SK-N-SH treated with all-trans-retinoic acid at 6 μM for 48 hours (cell line): ENCODE measurements at regions not wholly inside any gene's neighbourhood (a gene's known extent, or its start where the extent isn't known, plus 50 kb on each side); places are given as distances from the start of the nearest gene placed in this dataset.
"Not testable (repeated sequence)": the region's sequence is repeated elsewhere in the genome, so short reads cannot be mapped to it uniquely, and the experiment has no call there.

ENCODE experiments used
- ATAC-seq: fragments of 200-7000 bp; cut with Tn5 transposase; 3 replicates; pipeline ENCODE4 v1.9.1; 2020; ENCODE audit warnings: mild to moderate bottlenecking, moderate library complexity
- ARNTL ChIP-seq: fragments of 450-650 bp; formaldehyde crosslinking; IDR thresholded peaks from 2 replicates; pipeline ENCODE4 v1.5.0; 2020; ENCODE audit warnings: low read depth, mild to moderate bottlenecking, moderate library complexity, borderline replicate concordance
- BACH2 ChIP-seq: fragments of 250-450 bp; sonication (Bioruptor Pico); IDR thresholded peaks from 2 replicates; pipeline ENCODE4 v1.9.0; 2021; ENCODE audit warnings: mild to moderate bottlenecking, borderline replicate concordance
- CSDC2 ChIP-seq: fragments of 250-450 bp; sonication (Bioruptor Pico); IDR thresholded peaks from 2 replicates; pipeline ENCODE4 v1.5.0; 2020; ENCODE audit warnings: mild to moderate bottlenecking, moderate library complexity
- ESRRG ChIP-seq: fragments of 250-450 bp; sonication (Bioruptor Pico); IDR thresholded peaks from 2 replicates; pipeline ENCODE4 v1.6.1; 2021; ENCODE audit warnings: mild to moderate bottlenecking
- GLIS3 ChIP-seq: fragments of 250-450 bp; sonication (Bioruptor Pico); IDR thresholded peaks from 2 replicates; pipeline ENCODE4 v1.5.0; 2020; ENCODE audit warnings: mild to moderate bottlenecking, moderate library complexity
- ISL1 ChIP-seq: fragments of 250-450 bp; sonication (Bioruptor Pico); IDR thresholded peaks from 2 replicates; pipeline ENCODE4 v2.1.2; 2022; ENCODE audit warnings: mild to moderate bottlenecking, moderate library complexity
- OSR1 ChIP-seq: fragments of 250-450 bp; sonication (Bioruptor Pico); IDR thresholded peaks from 2 replicates; pipeline ENCODE4 v1.8.0; 2022; ENCODE audit warnings: moderate library complexity, mild to moderate bottlenecking, inconsistent platforms
- PPARA ChIP-seq: fragments of 250-450 bp; sonication (Bioruptor Pico); IDR thresholded peaks from 2 replicates; pipeline ENCODE4 v1.5.0; 2020; ENCODE audit warnings: mild to moderate bottlenecking, borderline replicate concordance
- RARB ChIP-seq: fragments of 250-450 bp; sonication (Bioruptor Pico); IDR thresholded peaks from 2 replicates; pipeline ENCODE4 v1.8.0; 2021; ENCODE audit warnings: mild to moderate bottlenecking, moderate library complexity
- SNAI2 ChIP-seq: fragments of 250-450 bp; sonication (Bioruptor Pico); IDR thresholded peaks from 2 replicates; pipeline ENCODE4 v1.5.0; 2020; ENCODE audit warnings: mild to moderate bottlenecking, moderate library complexity
- TOX ChIP-seq: fragments of 250-450 bp; sonication (Bioruptor Pico); IDR thresholded peaks from 2 replicates; pipeline ENCODE4 v1.8.0; 2021; ENCODE audit warnings: mild to moderate bottlenecking, moderate library complexity, borderline replicate concordance
- ZC3H10 ChIP-seq: fragments of 250-450 bp; sonication (Bioruptor Pico); IDR thresholded peaks from 2 replicates; pipeline ENCODE4 v1.5.1; 2021; ENCODE audit warnings: mild to moderate bottlenecking, moderate library complexity
- ZFP3 ChIP-seq: fragments of 250-450 bp; sonication (Bioruptor Pico); IDR thresholded peaks from 2 replicates; pipeline ENCODE4 v1.5.0; 2020; ENCODE audit warnings: mild to moderate bottlenecking, moderate library complexity
- ZFP30 ChIP-seq: fragments of 450-650 bp; formaldehyde crosslinking; IDR thresholded peaks from 2 replicates; pipeline ENCODE4 v1.5.0; 2022; ENCODE audit warnings: mild to moderate bottlenecking, moderate library complexity
- ZNF70 ChIP-seq: fragments of 450-650 bp; formaldehyde crosslinking; IDR thresholded peaks from 2 replicates; pipeline ENCODE4 v1.5.0; 2020; ENCODE audit warnings: mild to moderate bottlenecking, moderate library complexity
- TF ChIP-seq, protein P1 (sequence below): fragments of 250-450 bp; sonication (Bioruptor Pico); IDR thresholded peaks from 2 replicates; pipeline ENCODE4 v1.5.1; 2020; ENCODE audit warnings: low read depth, mild to moderate bottlenecking, moderate library complexity
- TF ChIP-seq, protein P2 (sequence below): fragments of 250-450 bp; sonication (Bioruptor Pico); IDR thresholded peaks from 2 replicates; pipeline ENCODE4 v1.5.1; 2021; ENCODE audit warnings: mild to moderate bottlenecking, moderate library complexity
- TF ChIP-seq, protein P3 (sequence below): fragments of 250-450 bp; sonication (Bioruptor Pico); IDR thresholded peaks from 2 replicates; pipeline ENCODE4 v1.5.0; 2020; ENCODE audit warnings: mild to moderate bottlenecking, moderate library complexity
- TF ChIP-seq, protein P4 (sequence below): fragments of 250-450 bp; sonication (Bioruptor Pico); IDR thresholded peaks from 2 replicates; pipeline ENCODE4 v1.8.0; 2020; ENCODE audit warnings: mild to moderate bottlenecking, moderate library complexity, borderline replicate concordance
- TF ChIP-seq, protein P5 (sequence below): fragments of 250-450 bp; sonication (Bioruptor Pico); IDR thresholded peaks from 2 replicates; pipeline ENCODE4 v1.8.0; 2021; ENCODE audit warnings: low read depth, mild to moderate bottlenecking, moderate library complexity, borderline replicate concordance

DNA sequence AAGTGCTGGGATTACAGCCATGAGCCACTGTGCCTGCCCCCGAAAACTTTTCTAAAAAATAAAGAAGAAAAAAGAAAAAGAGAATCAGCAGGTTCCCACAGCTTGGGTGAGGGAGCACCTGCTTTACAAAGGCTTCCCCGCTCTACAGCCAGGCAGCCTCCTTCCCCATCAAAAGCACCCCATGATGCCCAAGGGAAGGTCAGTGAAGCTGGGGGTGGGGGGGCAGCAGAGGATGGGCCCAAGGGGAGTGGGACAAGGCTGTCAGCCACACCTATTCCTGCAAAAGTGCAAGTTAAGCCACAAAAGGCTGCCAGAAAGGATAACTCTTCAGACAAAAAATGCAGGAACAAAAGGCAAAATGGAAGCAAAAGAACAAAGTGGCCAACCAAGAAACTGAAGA lies 72.5 kb downstream of the FAM50B start:
- ATAC-seq: no peak
- TF ChIP-seq, protein P1, sequence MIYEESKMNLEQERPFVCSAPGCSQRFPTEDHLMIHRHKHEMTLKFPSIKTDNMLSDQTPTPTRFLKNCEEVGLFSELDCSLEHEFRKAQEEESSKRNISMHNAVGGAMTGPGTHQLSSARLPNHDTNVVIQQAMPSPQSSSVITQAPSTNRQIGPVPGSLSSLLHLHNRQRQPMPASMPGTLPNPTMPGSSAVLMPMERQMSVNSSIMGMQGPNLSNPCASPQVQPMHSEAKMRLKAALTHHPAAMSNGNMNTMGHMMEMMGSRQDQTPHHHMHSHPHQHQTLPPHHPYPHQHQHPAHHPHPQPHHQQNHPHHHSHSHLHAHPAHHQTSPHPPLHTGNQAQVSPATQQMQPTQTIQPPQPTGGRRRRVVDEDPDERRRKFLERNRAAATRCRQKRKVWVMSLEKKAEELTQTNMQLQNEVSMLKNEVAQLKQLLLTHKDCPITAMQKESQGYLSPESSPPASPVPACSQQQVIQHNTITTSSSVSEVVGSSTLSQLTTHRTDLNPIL (CRISPR knock-in tag): no peak
- no peak for TF ChIP-seq TOX (CRISPR knock-in tag)
- TF ChIP-seq ZC3H10 (CRISPR knock-in tag): no peak
- TF ChIP-seq ESRRG (CRISPR knock-in tag): no peak
- TF ChIP-seq, protein P2, sequence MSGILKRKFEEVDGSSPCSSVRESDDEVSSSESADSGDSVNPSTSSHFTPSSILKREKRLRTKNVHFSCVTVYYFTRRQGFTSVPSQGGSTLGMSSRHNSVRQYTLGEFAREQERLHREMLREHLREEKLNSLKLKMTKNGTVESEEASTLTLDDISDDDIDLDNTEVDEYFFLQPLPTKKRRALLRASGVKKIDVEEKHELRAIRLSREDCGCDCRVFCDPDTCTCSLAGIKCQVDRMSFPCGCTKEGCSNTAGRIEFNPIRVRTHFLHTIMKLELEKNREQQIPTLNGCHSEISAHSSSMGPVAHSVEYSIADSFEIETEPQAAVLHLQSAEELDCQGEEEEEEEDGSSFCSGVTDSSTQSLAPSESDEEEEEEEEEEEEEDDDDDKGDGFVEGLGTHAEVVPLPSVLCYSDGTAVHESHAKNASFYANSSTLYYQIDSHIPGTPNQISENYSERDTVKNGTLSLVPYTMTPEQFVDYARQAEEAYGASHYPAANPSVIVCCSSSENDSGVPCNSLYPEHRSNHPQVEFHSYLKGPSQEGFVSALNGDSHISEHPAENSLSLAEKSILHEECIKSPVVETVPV (CRISPR knock-in tag): no peak
- no peak for TF ChIP-seq OSR1
- no peak for TF ChIP-seq CSDC2 (CRISPR knock-in tag)
- no peak for TF ChIP-seq ZFP3 (CRISPR knock-in tag)
- no peak for TF ChIP-seq RARB (CRISPR knock-in tag)
- TF ChIP-seq, all 23 proteins: peak for 0

DNA sequence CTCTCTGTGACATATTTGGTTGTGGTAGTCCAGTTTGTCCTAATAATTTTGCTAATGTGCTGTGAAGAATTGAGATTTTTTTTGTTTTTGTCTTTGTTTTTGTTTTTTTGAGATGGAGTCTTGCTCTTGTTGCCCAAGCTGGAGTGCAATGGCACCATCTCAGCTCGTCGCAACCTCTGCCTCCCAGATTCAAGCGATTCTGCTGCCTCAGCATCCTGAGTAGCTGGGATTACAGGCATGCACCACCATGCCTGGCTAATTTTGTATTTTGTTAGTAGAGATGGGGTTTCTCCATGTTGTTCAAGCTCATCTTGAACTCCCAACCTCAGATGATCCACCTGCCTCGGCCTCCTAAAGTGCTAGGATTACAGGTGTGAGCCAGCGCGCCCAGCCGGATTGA lies 73.4 kb downstream of the FAM50B start:
- not testable (repeated sequence) for ATAC-seq

DNA sequence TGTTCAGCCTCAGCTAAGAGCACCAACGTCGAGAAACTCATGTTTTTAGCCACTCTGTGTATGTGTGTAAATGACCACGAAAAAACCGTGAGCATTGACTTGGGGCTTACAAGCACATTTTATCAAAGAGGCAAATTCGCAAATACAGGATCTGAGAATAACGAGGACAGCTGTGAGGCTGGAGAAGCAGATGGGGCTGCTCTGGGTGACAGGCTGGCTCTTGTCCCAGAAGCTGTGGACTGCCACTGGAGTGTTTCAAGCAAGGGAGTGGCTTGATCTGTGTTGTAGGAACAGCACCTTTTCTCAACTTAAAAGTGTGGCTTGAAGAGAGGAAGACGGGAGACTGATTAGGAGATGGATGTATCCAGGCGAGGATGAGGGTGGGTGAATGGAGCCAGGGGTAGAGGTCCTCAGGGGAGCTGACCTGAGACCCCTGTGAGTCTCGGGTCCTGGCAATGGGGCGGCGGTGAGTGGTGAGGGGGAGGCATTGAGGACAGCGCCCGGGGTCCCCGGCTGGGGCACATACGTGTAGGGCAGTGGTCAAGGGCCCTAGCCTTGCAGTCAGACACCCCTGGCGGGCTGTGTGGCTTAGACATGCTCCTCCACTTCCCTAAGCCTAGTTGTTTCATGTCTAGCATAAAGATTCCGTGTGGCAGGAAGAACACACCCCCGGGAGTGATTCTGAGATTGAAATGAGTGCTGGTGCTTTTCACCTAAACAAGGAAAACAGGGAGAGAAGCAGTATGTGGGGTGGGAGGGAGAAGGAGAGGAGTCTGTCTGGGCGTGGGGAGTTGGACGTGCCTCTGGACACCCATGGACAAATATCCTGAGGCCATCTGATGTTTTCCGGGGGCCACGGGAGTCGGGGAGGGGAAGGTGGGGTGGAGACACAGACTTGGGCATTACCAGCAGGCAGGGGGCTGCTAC lies 76.3 kb downstream of the FAM50B start:
- not testable (repeated sequence) for ATAC-seq

DNA sequence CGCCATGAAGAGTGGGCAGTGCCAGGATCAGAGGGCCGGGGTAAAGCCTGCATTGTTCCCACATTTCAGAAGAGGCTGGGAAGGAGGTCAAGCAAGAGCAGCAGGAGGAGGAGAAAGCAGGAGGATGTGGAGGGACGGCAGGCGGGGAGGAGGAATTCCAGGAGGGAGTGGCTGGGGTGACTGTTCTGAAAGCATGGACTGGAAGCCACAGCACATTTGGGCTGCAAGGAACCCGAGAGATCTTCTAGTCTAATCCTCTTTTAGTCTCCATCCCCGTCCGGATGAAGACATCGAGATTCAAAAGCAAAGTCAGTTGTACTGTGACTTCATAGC lies 76.9 kb downstream of the FAM50B start:
- no peak for ATAC-seq
- no peak for TF ChIP-seq ZFP30 (CRISPR knock-in tag)
- no peak for TF ChIP-seq BACH2 (CRISPR knock-in tag)
- no peak for TF ChIP-seq SNAI2 (CRISPR knock-in tag)
- TF ChIP-seq, protein P3, sequence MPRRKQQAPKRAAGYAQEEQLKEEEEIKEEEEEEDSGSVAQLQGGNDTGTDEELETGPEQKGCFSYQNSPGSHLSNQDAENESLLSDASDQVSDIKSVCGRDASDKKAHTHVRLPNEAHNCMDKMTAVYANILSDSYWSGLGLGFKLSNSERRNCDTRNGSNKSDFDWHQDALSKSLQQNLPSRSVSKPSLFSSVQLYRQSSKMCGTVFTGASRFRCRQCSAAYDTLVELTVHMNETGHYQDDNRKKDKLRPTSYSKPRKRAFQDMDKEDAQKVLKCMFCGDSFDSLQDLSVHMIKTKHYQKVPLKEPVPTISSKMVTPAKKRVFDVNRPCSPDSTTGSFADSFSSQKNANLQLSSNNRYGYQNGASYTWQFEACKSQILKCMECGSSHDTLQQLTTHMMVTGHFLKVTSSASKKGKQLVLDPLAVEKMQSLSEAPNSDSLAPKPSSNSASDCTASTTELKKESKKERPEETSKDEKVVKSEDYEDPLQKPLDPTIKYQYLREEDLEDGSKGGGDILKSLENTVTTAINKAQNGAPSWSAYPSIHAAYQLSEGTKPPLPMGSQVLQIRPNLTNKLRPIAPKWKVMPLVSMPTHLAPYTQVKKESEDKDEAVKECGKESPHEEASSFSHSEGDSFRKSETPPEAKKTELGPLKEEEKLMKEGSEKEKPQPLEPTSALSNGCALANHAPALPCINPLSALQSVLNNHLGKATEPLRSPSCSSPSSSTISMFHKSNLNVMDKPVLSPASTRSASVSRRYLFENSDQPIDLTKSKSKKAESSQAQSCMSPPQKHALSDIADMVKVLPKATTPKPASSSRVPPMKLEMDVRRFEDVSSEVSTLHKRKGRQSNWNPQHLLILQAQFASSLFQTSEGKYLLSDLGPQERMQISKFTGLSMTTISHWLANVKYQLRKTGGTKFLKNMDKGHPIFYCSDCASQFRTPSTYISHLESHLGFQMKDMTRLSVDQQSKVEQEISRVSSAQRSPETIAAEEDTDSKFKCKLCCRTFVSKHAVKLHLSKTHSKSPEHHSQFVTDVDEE: no peak
- TF ChIP-seq CSDC2 (CRISPR knock-in tag): no peak
- no peak for TF ChIP-seq GLIS3 (CRISPR knock-in tag)
- TF ChIP-seq, protein P1 (CRISPR knock-in tag): no peak
- TF ChIP-seq ISL1 (CRISPR knock-in tag): no peak
- TF ChIP-seq PPARA (CRISPR knock-in tag): no peak
- TF ChIP-seq, protein P4, sequence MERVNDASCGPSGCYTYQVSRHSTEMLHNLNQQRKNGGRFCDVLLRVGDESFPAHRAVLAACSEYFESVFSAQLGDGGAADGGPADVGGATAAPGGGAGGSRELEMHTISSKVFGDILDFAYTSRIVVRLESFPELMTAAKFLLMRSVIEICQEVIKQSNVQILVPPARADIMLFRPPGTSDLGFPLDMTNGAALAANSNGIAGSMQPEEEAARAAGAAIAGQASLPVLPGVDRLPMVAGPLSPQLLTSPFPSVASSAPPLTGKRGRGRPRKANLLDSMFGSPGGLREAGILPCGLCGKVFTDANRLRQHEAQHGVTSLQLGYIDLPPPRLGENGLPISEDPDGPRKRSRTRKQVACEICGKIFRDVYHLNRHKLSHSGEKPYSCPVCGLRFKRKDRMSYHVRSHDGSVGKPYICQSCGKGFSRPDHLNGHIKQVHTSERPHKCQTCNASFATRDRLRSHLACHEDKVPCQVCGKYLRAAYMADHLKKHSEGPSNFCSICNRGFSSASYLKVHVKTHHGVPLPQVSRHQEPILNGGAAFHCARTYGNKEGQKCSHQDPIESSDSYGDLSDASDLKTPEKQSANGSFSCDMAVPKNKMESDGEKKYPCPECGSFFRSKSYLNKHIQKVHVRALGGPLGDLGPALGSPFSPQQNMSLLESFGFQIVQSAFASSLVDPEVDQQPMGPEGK: no peak
- TF ChIP-seq ARNTL (CRISPR knock-in tag): no peak
- TF ChIP-seq OSR1: no peak
- TF ChIP-seq, protein P5, sequence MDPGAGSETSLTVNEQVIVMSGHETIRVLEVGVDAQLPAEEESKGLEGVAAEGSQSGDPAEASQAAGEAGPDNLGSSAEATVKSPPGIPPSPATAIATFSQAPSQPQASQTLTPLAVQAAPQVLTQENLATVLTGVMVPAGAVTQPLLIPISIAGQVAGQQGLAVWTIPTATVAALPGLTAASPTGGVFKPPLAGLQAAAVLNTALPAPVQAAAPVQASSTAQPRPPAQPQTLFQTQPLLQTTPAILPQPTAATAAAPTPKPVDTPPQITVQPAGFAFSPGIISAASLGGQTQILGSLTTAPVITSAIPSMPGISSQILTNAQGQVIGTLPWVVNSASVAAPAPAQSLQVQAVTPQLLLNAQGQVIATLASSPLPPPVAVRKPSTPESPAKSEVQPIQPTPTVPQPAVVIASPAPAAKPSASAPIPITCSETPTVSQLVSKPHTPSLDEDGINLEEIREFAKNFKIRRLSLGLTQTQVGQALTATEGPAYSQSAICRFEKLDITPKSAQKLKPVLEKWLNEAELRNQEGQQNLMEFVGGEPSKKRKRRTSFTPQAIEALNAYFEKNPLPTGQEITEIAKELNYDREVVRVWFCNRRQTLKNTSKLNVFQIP (CRISPR knock-in tag): no peak
- TF ChIP-seq ZC3H10 (CRISPR knock-in tag): no peak
- no peak for TF ChIP-seq ZFP3 (CRISPR knock-in tag)
- no peak for TF ChIP-seq ZNF70 (CRISPR knock-in tag)
- TF ChIP-seq TOX (CRISPR knock-in tag): no peak
- TF ChIP-seq, all 23 proteins: peak for 0
